ENCODE measurements at regions not wholly inside any gene's neighbourhood (a gene's known extent, or its start where the extent isn't known, plus 50 kb on each side); places are given as distances from the start of the nearest gene placed in this dataset.

GRCh38 chr4:100041646-100042045 lies 91.6 kb upstream of the H2AZ1 start:
- intact Hi-C loops (cut with micrococcal nuclease; ENCODE audit: unreplicated experiment) = no loop called here

GRCh38 chr4:100034023-100034664 lies 84.1 kb upstream of the H2AZ1 start:
- H3K27me3 ChIP-seq (replicated peaks; ENCODE audit: insufficient read depth, low read depth, low read length, poor library complexity) = no peaks in the 10 kb centered on the region
- H3K27ac ChIP-seq (ENCODE audit: low read depth, low read length, poor library complexity, severe bottlenecking) = no peak overlapping the region
- no TSS peak for BruUV-seq (replicated peaks)
- POLR2A ChIA-PET (ENCODE audit: low non-redundant PET) = no interaction called here
- H3K4me1 ChIP-seq (ENCODE audit: insufficient read depth, low read length, poor library complexity, severe bottlenecking) = no peaks in the 10 kb centered on the region
- CTCF ChIA-PET = no interaction called here
- no peak for DNase-seq (ENCODE audit: low spot score)
- H3K36me3 ChIP-seq (ENCODE audit: insufficient read depth, low read length, poor library complexity, severe bottlenecking) = no peaks in the 10 kb centered on the region
- H3K4me3 ChIP-seq (ENCODE audit: low read depth, low read length, poor library complexity, severe bottlenecking) = no peak overlapping the region
- no peaks in the 10 kb centered on the region for H3K9me3 ChIP-seq (ENCODE audit: low read depth, low read length, poor library complexity, severe bottlenecking)
- intact Hi-C loops (cut with micrococcal nuclease; ENCODE audit: unreplicated experiment) = no loop called here
- TF ChIP-seq EZH2 (IDR thresholded peaks at IDR 0.05; ENCODE audit: borderline replicate concordance, low read depth, low read length, poor library complexity, severe bottlenecking) (no peak), CTCF (conservative IDR thresholded peaks at IDR 0.05; ENCODE audit: low read depth, low read length) (no peak)

More at GRCh38 chr4:100041646-100042045, 91.6 kb upstream of the H2AZ1 start:
- ChIA-PET CTCF (no interaction called here), POLR2A (ENCODE audit: low non-redundant PET) (no interaction called here)
- no peak for DNase-seq (ENCODE audit: low spot score)
- Histone ChIP-seq H3K27ac (ENCODE audit: low read depth, low read length, poor library complexity, severe bottlenecking) (no peak overlapping the region), H3K9me3 (ENCODE audit: low read depth, low read length, poor library complexity, severe bottlenecking) (no peaks in the 10 kb centered on the region), H3K27me3 (replicated peaks; ENCODE audit: insufficient read depth, low read depth, low read length, poor library complexity) (no peaks in the 10 kb centered on the region), H3K4me3 (ENCODE audit: low read depth, low read length, poor library complexity, severe bottlenecking) (no peak overlapping the region), H3K36me3 (ENCODE audit: insufficient read depth, low read length, poor library complexity, severe bottlenecking) (no peaks in the 10 kb centered on the region), H3K4me1 (ENCODE audit: insufficient read depth, low read length, poor library complexity, severe bottlenecking) (no peaks in the 10 kb centered on the region)
- TF ChIP-seq CTCF (conservative IDR thresholded peaks at IDR 0.05; ENCODE audit: low read depth, low read length) (no peak), EZH2 (IDR thresholded peaks at IDR 0.05; ENCODE audit: borderline replicate concordance, low read depth, low read length, poor library complexity, severe bottlenecking) (no peak)
- BruUV-seq (replicated peaks) = no TSS peak

- Histone ChIP-seq H3K4me1 (ENCODE audit: insufficient read depth, low read length, poor library complexity, severe bottlenecking) (no peaks in the 10 kb centered on the region), H3K27ac (ENCODE audit: low read depth, low read length, poor library complexity, severe bottlenecking) (no peak overlapping the region), H3K4me3 (ENCODE audit: low read depth, low read length, poor library complexity, severe bottlenecking) (no peak overlapping the region), H3K36me3 (ENCODE audit: insufficient read depth, low read length, poor library complexity, severe bottlenecking) (no peaks in the 10 kb centered on the region), H3K27me3 (replicated peaks; ENCODE audit: insufficient read depth, low read depth, low read length, poor library complexity) (no peaks in the 10 kb centered on the region), H3K9me3 (ENCODE audit: low read depth, low read length, poor library complexity, severe bottlenecking) (no peaks in the 10 kb centered on the region)
- ChIA-PET CTCF (no interaction called here), POLR2A (ENCODE audit: low non-redundant PET) (no interaction called here)
- intact Hi-C loops (cut with micrococcal nuclease; ENCODE audit: unreplicated experiment) = no loop called here
- no TSS peak for BruUV-seq (replicated peaks)
- DNase-seq (ENCODE audit: low spot score) = no peak
- TF ChIP-seq EZH2 (IDR thresholded peaks at IDR 0.05; ENCODE audit: borderline replicate concordance, low read depth, low read length, poor library complexity, severe bottlenecking) (no peak), CTCF (conservative IDR thresholded peaks at IDR 0.05; ENCODE audit: low read depth, low read length) (no peak)
Measured at GRCh38 chr4:100026066-100026465, 76.0 kb upstream of the H2AZ1 start.

All from A673 (cell line).